Esophagus muscularis mucosa (tissue), 4 donors: ENCODE measurements at regions not wholly inside any gene's neighbourhood (a gene's known extent, or its start where the extent isn't known, plus 50 kb on each side); places are given as distances from the start of the nearest gene placed in this dataset.
A peak's percentile ranks its signal among the peaks of the same experiment; 100 is the strongest.

Experiments used
- DNase-seq: peaks from one replicate; pipeline ENCODE4 v3.0.0-alpha.2; 2017; ENCODE audit errors: extremely low spot score
- H3K27ac ChIP-seq, 4 donors: fragments of 200-600 bp; sonication (generic); replicated peaks in 1 of 4; 1 replicate in 3 of 4; 2 replicates in 1 of 4; pipeline ENCODE4 v1.5.1; 2016 to 2019; ENCODE audit warnings: mild to moderate bottlenecking in 1 of 4
- H3K27me3 ChIP-seq, 4 donors: fragments of 200-600 bp; sonication (generic); one replicate each; pipeline versions ENCODE4 v1.5.1 to v1.6.0; 2016 to 2019
- H3K36me3 ChIP-seq, 4 donors: fragments of 200-600 bp; sonication (generic); one replicate each; pipeline ENCODE4 v1.5.1; 2016 to 2019
- H3K4me1 ChIP-seq, 4 donors: fragments of 200-600 bp; sonication (generic); one replicate each; pipeline ENCODE4 v1.5.1; 2016 to 2019
- H3K4me3 ChIP-seq, 4 donors: fragments of 200-600 bp; sonication (generic); 1 replicate in 2 of 4; 2 replicates in 2 of 4; pipeline ENCODE4 v1.5.1; 2016 to 2019; ENCODE audit warnings: mild to moderate bottlenecking in 4 of 4, moderate library complexity in 1 of 4
- H3K9me3 ChIP-seq, 4 donors: fragments of 200-600 bp; sonication (generic); 1 replicate in 3 of 4; 2 replicates in 1 of 4; pipeline ENCODE4 v1.5.1; 2016 to 2019
- CTCF ChIP-seq, 3 experiments: fragments of 200-600 bp in 2 of 3; fragments of 450-650 bp in 1 of 3; sonication (generic) in 2 of 3; IDR thresholded peaks; one replicate each; pipeline ENCODE4 v1.5.1; 2017 to 2019; ENCODE audit warnings: antibody characterized with exemption in 3 of 3, mild to moderate bottlenecking in 2 of 3, moderate library complexity in 1 of 3
- EP300 ChIP-seq: sonication (generic); formaldehyde crosslinking; IDR thresholded peaks from one replicate; pipeline ENCODE4 v1.6.1; 2017; ENCODE audit warnings: antibody characterized with exemption
- POLR2A ChIP-seq: fragments of 450-650 bp; IDR thresholded peaks from one replicate; pipeline ENCODE4 v1.6.1; 2017; ENCODE audit warnings: antibody characterized with exemption, moderate library complexity, mild to moderate bottlenecking, low read depth
- POLR2AphosphoS5 ChIP-seq, 2 donors: sonication (generic); formaldehyde crosslinking; IDR thresholded peaks; one replicate each; pipeline ENCODE4 v1.6.1; 2017; ENCODE audit warnings: antibody characterized with exemption in 2 of 2
- WGBS: methylation state at CpG from one replicate; pipeline ENCODE4 v1.1.5; 2018; 5-methylcytosine and 5-hydroxymethylcytosine counted together
- intact Hi-C: fragments of 100-400 bp; cut with DNase I; formaldehyde crosslinking; loops from one replicate; pipeline ENCODE4 v1.15.1; 2023

GRCh38 chrX:110578270-110578669 lies 217.3 kb downstream of the CHRDL1 start:
- no peak overlapping the region for H3K4me3 ChIP-seq

GRCh38 chrX:110584083-110584482 lies 211.5 kb downstream of the CHRDL1 start:
- Histone ChIP-seq H3K27ac (no peak overlapping the region), H3K36me3 (no peaks in the 10 kb centered on the region), H3K9me3 (no peaks in the 10 kb centered on the region), H3K27me3 (no peaks in the 10 kb centered on the region), H3K4me1 (no peaks in the 10 kb centered on the region), H3K4me3 (no peak overlapping the region)
- 51% methylated on average over 3 of the region's 3 CpGs for WGBS
- intact Hi-C loops, result no loop called here
- DNase-seq, result no peak
- TF ChIP-seq CTCF (IDR thresholded peaks at IDR 0.05), result no peak
- TF ChIP-seq POLR2AphosphoS5 (IDR thresholded peaks at IDR 0.05), result no peak
- TF ChIP-seq EP300, result no peak
- no peak for TF ChIP-seq POLR2A

More at GRCh38 chrX:110578270-110578669, 217.3 kb downstream of the CHRDL1 start:
- no peaks in the 10 kb centered on the region for H3K27me3 ChIP-seq
- H3K27ac ChIP-seq, result no peak overlapping the region
- TF ChIP-seq POLR2AphosphoS5 (IDR thresholded peaks at IDR 0.05) (no peak), CTCF (IDR thresholded peaks at IDR 0.05) (no peak), EP300 (no peak), POLR2A (no peak)
- no peaks in the 10 kb centered on the region for H3K9me3 ChIP-seq
- intact Hi-C loops, result no loop called here
- no peaks in the 10 kb centered on the region for H3K36me3 ChIP-seq
- no peak for DNase-seq
- H3K4me1 ChIP-seq, result no peaks in the 10 kb centered on the region

- no peaks in the 10 kb centered on the region for H3K36me3 ChIP-seq
- intact Hi-C loops, result no loop called here
- WGBS, result 49% methylated on average over 2 of the region's 2 CpGs
- DNase-seq, result no peak
- no peaks in the 10 kb centered on the region for H3K27me3 ChIP-seq
- TF ChIP-seq POLR2A (no peak), CTCF (IDR thresholded peaks at IDR 0.05) (no peak), EP300 (no peak), POLR2AphosphoS5 (IDR thresholded peaks at IDR 0.05) (no peak)
- H3K9me3 ChIP-seq, result no peaks in the 10 kb centered on the region
- no peak overlapping the region for H3K4me3 ChIP-seq
- H3K4me1 ChIP-seq, result no peaks in the 10 kb centered on the region
- H3K27ac ChIP-seq, result no peak overlapping the region
Measured at GRCh38 chrX:110588164-110588563, 207.5 kb downstream of the CHRDL1 start.

GRCh38 chrX:110588853-110589252 lies 206.8 kb downstream of the CHRDL1 start:
- no peak for DNase-seq
- H3K27ac ChIP-seq, result no peak overlapping the region
- no peaks in the 10 kb centered on the region for H3K27me3 ChIP-seq
- intact Hi-C loops, result no loop called here
- H3K4me3 ChIP-seq, result no peak overlapping the region
- WGBS, result 76% methylated on average over 2 of the region's 2 CpGs
- TF ChIP-seq CTCF (IDR thresholded peaks at IDR 0.05), result peak in 1 of 3 experiments; percentile 5
- TF ChIP-seq POLR2A, result no peak
- TF ChIP-seq EP300, result no peak
- no peak for TF ChIP-seq POLR2AphosphoS5 (IDR thresholded peaks at IDR 0.05)
- no peaks in the 10 kb centered on the region for H3K9me3 ChIP-seq
- H3K36me3 ChIP-seq, result no peaks in the 10 kb centered on the region
- no peaks in the 10 kb centered on the region for H3K4me1 ChIP-seq

- Histone ChIP-seq H3K9me3 (peaks cover 0 to 10% (median 0%) of the 10 kb centered on the region in 4 donors), H3K27me3 (no peaks in the 10 kb centered on the region), H3K4me3 (no peak overlapping the region), H3K4me1 (no peaks in the 10 kb centered on the region), H3K27ac (no peak overlapping the region), H3K36me3 (no peaks in the 10 kb centered on the region)
- intact Hi-C loops, result no loop called here
- no peak for TF ChIP-seq EP300
- TF ChIP-seq POLR2AphosphoS5 (IDR thresholded peaks at IDR 0.05), result no peak
- no peak for TF ChIP-seq CTCF (IDR thresholded peaks at IDR 0.05)
- no peak for DNase-seq
- WGBS, result 56% methylated on average over 7 of the region's 8 CpGs
Measured at GRCh38 chrX:110600745-110601310, 194.8 kb downstream of the CHRDL1 start.
